Mucosa of descending colon (tissue), 3 donors: ENCODE measurements at regions not wholly inside any gene's neighbourhood (a gene's known extent, or its start where the extent isn't known, plus 50 kb on each side); places are given as distances from the start of the nearest gene placed in this dataset.
A peak's percentile ranks its signal among the peaks of the same experiment; 100 is the strongest.

Source experiments
- ATAC-seq: fragments of 200-7000 bp; cut with Tn5 transposase; one replicate; pipeline ENCODE4 v1.9.1; 2020; ENCODE audit warnings: mild to moderate bottlenecking, moderate library complexity
- DNase-seq, 3 donors: peaks; one replicate each; pipeline ENCODE4 v3.0.0-alpha.2; 2020
- H3K36me3 ChIP-seq: fragments of 200-600 bp; one replicate; pipeline ENCODE4 v1.8.0; 2021; ENCODE audit warnings: low read depth, mild to moderate bottlenecking
- H3K4me1 ChIP-seq: fragments of 200-600 bp; one replicate; pipeline ENCODE4 v1.8.0; 2021; ENCODE audit warnings: low read depth, mild to moderate bottlenecking
- H3K4me3 ChIP-seq: fragments of 200-600 bp; one replicate; pipeline ENCODE4 v1.8.0; 2021; ENCODE audit warnings: mild to moderate bottlenecking
- H3K9me3 ChIP-seq: fragments of 200-600 bp; one replicate; pipeline ENCODE4 v1.8.0; 2021; ENCODE audit warnings: mild to moderate bottlenecking
- intact Hi-C, 2 donors: fragments of 100-400 bp; cut with DNase I in 1 of 2; cut with micrococcal nuclease in 1 of 2; formaldehyde crosslinking; loops; one replicate each; pipeline versions ENCODE4 v1.11.0 to v1.11.1; 2022; cut with DNase I, micrococcal nuclease
- TF ChIP-seq, protein P1 (sequence below): fragments of 200-600 bp; IDR thresholded peaks from one replicate; pipeline ENCODE4 v1.8.0; 2022; ENCODE audit warnings: antibody characterized with exemption, mild to moderate bottlenecking
- donor health status: DM: no; HTN: no; CAD: no; lungs with moderate emphysema.
- donor health status: DM: no; HTN: no; CAD: no.
- donor health status: DM: no; HTN: yes; CAD: no.

- Histone ChIP-seq H3K4me3 (no peak overlapping the region), H3K36me3 (no peaks in the 10 kb centered on the region), H3K4me1 (peaks cover 3% of the 10 kb centered on the region), H3K9me3 (no peaks in the 10 kb centered on the region)
- DNase-seq = no peak
- ATAC-seq = no peak
- intact Hi-C loops = no loop called here
- TF ChIP-seq, protein P1, sequence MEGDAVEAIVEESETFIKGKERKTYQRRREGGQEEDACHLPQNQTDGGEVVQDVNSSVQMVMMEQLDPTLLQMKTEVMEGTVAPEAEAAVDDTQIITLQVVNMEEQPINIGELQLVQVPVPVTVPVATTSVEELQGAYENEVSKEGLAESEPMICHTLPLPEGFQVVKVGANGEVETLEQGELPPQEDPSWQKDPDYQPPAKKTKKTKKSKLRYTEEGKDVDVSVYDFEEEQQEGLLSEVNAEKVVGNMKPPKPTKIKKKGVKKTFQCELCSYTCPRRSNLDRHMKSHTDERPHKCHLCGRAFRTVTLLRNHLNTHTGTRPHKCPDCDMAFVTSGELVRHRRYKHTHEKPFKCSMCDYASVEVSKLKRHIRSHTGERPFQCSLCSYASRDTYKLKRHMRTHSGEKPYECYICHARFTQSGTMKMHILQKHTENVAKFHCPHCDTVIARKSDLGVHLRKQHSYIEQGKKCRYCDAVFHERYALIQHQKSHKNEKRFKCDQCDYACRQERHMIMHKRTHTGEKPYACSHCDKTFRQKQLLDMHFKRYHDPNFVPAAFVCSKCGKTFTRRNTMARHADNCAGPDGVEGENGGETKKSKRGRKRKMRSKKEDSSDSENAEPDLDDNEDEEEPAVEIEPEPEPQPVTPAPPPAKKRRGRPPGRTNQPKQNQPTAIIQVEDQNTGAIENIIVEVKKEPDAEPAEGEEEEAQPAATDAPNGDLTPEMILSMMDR = no peak
These were observed 632.3 kb downstream of the TFAP2B start for GRCh38 chr6:51450958-51451357.

GRCh38 chr6:51456282-51456681, 631.1 kb downstream of the PKHD1 start:
- Histone ChIP-seq H3K4me1 (peaks cover 3% of the 10 kb centered on the region), H3K9me3 (no peaks in the 10 kb centered on the region), H3K4me3 (no peak overlapping the region), H3K36me3 (no peaks in the 10 kb centered on the region)
- ATAC-seq (no peak), DNase-seq (no peak)
- intact Hi-C loops = no loop called here
- TF ChIP-seq, protein P1 = no peak

- DNase-seq (no peak), ATAC-seq (peak; percentile 59)
- intact Hi-C loops = no loop called here
- H3K4me1 ChIP-seq = no peaks in the 10 kb centered on the region
- no peaks in the 10 kb centered on the region for H3K36me3 ChIP-seq
- no peaks in the 10 kb centered on the region for H3K9me3 ChIP-seq
- no peak overlapping the region for H3K4me3 ChIP-seq
- TF ChIP-seq, protein P1 = no peak
These were observed 627.5 kb downstream of the PKHD1 start for GRCh38 chr6:51459958-51460357.

DNA sequence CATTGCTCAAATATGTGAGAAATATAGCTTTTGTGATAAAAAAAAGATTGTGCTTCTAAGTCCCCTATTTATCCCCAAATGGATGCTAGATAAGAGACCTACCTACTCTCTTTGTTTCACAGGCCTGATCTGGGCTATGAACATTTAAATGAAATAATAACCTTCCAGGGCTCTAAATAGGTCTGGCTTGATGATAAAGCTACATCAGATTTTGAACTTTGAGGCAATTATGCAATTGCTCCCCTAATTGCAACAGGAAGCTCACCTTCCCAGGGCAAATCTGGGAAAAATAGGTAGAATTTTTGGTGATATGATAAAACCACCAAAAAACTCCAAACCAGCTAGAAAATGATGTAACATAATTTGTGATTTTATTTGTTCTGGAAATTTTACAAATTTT, 624.5 kb downstream of the PKHD1 start:
- H3K4me3 ChIP-seq = no peak overlapping the region
- no peaks in the 10 kb centered on the region for H3K36me3 ChIP-seq
- TF ChIP-seq, protein P1 = no peak
- no peaks in the 10 kb centered on the region for H3K9me3 ChIP-seq
- DNase-seq (no peak), ATAC-seq (no peak)
- intact Hi-C loops = no loop called here
- no peaks in the 10 kb centered on the region for H3K4me1 ChIP-seq

DNA sequence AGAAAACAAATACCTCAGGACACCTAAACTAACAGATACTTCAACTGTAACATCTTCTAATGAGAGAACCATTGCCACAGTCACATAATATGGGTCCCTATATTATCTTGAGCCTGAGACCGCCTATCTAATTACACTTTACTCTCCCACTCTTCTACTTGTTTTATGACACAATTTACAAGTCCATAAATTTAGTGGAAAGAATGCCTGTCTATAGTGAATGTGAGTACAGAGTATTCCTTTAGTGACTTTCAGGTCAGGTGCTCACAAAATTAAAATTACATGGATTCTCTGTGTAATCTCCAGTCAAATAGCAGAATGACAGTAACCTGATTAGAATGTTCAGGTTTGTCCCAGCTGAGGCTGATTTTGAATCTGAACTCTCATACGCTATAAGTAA, 624.1 kb downstream of the PKHD1 start:
- TF ChIP-seq, protein P1 = no peak
- Histone ChIP-seq H3K36me3 (no peaks in the 10 kb centered on the region), H3K4me3 (no peak overlapping the region), H3K9me3 (no peaks in the 10 kb centered on the region), H3K4me1 (no peaks in the 10 kb centered on the region)
- no peak for DNase-seq
- intact Hi-C loops = no loop called here
- ATAC-seq = peak; percentile 67

DNA sequence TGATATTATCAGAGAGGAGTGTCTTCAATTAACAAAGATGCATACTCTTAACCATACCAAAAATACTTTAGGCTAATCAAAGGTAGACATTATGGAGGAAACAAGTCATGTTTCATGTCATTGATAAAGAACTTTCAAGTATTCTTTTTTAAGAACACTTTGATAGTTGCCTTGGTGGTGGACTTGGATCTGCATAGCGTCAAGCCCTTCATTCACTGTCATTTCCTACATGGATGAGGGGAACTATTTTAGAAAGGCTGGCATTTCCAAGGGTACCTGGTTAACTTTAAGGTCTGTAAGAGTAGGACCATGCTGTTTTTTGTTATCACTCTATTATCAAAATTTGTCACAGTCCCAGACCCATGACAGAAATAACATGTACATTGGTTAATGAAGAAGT, 622.5 kb downstream of the PKHD1 start:
- no peaks in the 10 kb centered on the region for H3K36me3 ChIP-seq
- no peaks in the 10 kb centered on the region for H3K4me1 ChIP-seq
- H3K9me3 ChIP-seq = no peaks in the 10 kb centered on the region
- DNase-seq (no peak), ATAC-seq (no peak)
- intact Hi-C loops = no loop called here
- TF ChIP-seq, protein P1 = no peak
- H3K4me3 ChIP-seq = no peak overlapping the region
